ENCODE measurements at regions not wholly inside any gene's neighbourhood (a gene's known extent, or its start where the extent isn't known, plus 50 kb on each side); places are given as distances from the start of the nearest gene placed in this dataset.
"Not testable (repeated sequence)": the region's sequence is repeated elsewhere in the genome, so short reads cannot be mapped to it uniquely, and the experiment has no call there.

GRCh38 chr2:106004851-106005250 is 189.2 kb downstream of the UXS1 start:
- H3K27ac ChIP-seq = no peak overlapping the region
- H3K9ac ChIP-seq = no peak overlapping the region
- TF ChIP-seq CTCF (conservative IDR thresholded peaks at IDR 0.05; ENCODE audit: low read depth, low read length) = no peak
- no peaks in the 10 kb centered on the region for H3K36me3 ChIP-seq (ENCODE audit: insufficient read depth)
- H3K4me3 ChIP-seq (IDR thresholded peaks at IDR 0.05; ENCODE audit: insufficient read depth, low read depth, low read length) = no peak overlapping the region
- no peaks in the 10 kb centered on the region for H4K20me1 ChIP-seq (ENCODE audit: insufficient read depth)
- no peak overlapping the region for H2AFZ ChIP-seq (ENCODE audit: low read depth)
- H3K4me2 ChIP-seq = no peak overlapping the region
- no peaks in the 10 kb centered on the region for H3K79me2 ChIP-seq (ENCODE audit: insufficient read depth, low read depth)
- H3K4me1 ChIP-seq (ENCODE audit: low read depth, poor library complexity, severe bottlenecking) = no peaks in the 10 kb centered on the region
- H3K27me3 ChIP-seq (ENCODE audit: insufficient read depth, low read depth) = no peaks in the 10 kb centered on the region

GRCh38 chr2:105999211-105999989 is 194.7 kb downstream of the UXS1 start:
- H3K79me2 ChIP-seq (ENCODE audit: insufficient read depth, low read depth) = no peaks in the 10 kb centered on the region
- H3K27me3 ChIP-seq (ENCODE audit: insufficient read depth, low read depth) = no peaks in the 10 kb centered on the region
- no peak overlapping the region for H3K27ac ChIP-seq
- no peak overlapping the region for H2AFZ ChIP-seq (ENCODE audit: low read depth)
- no peak for TF ChIP-seq CTCF (conservative IDR thresholded peaks at IDR 0.05; ENCODE audit: low read depth, low read length)
- no peaks in the 10 kb centered on the region for H3K36me3 ChIP-seq (ENCODE audit: insufficient read depth)
- no peaks in the 10 kb centered on the region for H3K4me1 ChIP-seq (ENCODE audit: low read depth, poor library complexity, severe bottlenecking)
- no peak overlapping the region for H3K9ac ChIP-seq
- H4K20me1 ChIP-seq (ENCODE audit: insufficient read depth) = no peaks in the 10 kb centered on the region
- H3K4me2 ChIP-seq = no peak overlapping the region
- no peak overlapping the region for H3K4me3 ChIP-seq (IDR thresholded peaks at IDR 0.05; ENCODE audit: insufficient read depth, low read depth, low read length)

- Histone ChIP-seq H3K27ac (no peak overlapping the region), H3K9ac (no peak overlapping the region), H3K79me2 (ENCODE audit: insufficient read depth, low read depth) (no peaks in the 10 kb centered on the region), H3K36me3 (ENCODE audit: insufficient read depth) (no peaks in the 10 kb centered on the region), H4K20me1 (ENCODE audit: insufficient read depth) (no peaks in the 10 kb centered on the region), H3K27me3 (ENCODE audit: insufficient read depth, low read depth) (no peaks in the 10 kb centered on the region), H2AFZ (ENCODE audit: low read depth) (no peak overlapping the region), H3K4me2 (no peak overlapping the region), H3K4me3 (IDR thresholded peaks at IDR 0.05; ENCODE audit: insufficient read depth, low read depth, low read length) (no peak overlapping the region), H3K4me1 (ENCODE audit: low read depth, poor library complexity, severe bottlenecking) (no peaks in the 10 kb centered on the region)
- TF ChIP-seq CTCF (conservative IDR thresholded peaks at IDR 0.05; ENCODE audit: low read depth, low read length) = no peak
Measured at GRCh38 chr2:105997711-105998110, 196.4 kb downstream of the UXS1 start.

GRCh38 chr2:105990624-105991023 is 203.5 kb downstream of the UXS1 start:
- H3K27ac ChIP-seq = no peak overlapping the region
- H3K4me2 ChIP-seq = no peak overlapping the region
- no peaks in the 10 kb centered on the region for H3K27me3 ChIP-seq (ENCODE audit: insufficient read depth, low read depth)
- no peak for TF ChIP-seq CTCF (conservative IDR thresholded peaks at IDR 0.05; ENCODE audit: low read depth, low read length)
- no peaks in the 10 kb centered on the region for H3K4me1 ChIP-seq (ENCODE audit: low read depth, poor library complexity, severe bottlenecking)
- no peak overlapping the region for H3K9ac ChIP-seq
- H4K20me1 ChIP-seq (ENCODE audit: insufficient read depth) = no peaks in the 10 kb centered on the region
- no peaks in the 10 kb centered on the region for H3K79me2 ChIP-seq (ENCODE audit: insufficient read depth, low read depth)
- no peaks in the 10 kb centered on the region for H3K36me3 ChIP-seq (ENCODE audit: insufficient read depth)
- H2AFZ ChIP-seq (ENCODE audit: low read depth) = no peak overlapping the region
- no peak overlapping the region for H3K4me3 ChIP-seq (IDR thresholded peaks at IDR 0.05; ENCODE audit: insufficient read depth, low read depth, low read length)

GRCh38 chr2:105989803-105990202 is 204.3 kb downstream of the UXS1 start:
- not testable (repeated sequence) for H3K9ac ChIP-seq; H4K20me1 ChIP-seq (ENCODE audit: insufficient read depth); H3K36me3 ChIP-seq (ENCODE audit: insufficient read depth); H3K79me2 ChIP-seq (ENCODE audit: insufficient read depth, low read depth); H3K27ac ChIP-seq; H2AFZ ChIP-seq (ENCODE audit: low read depth); H3K27me3 ChIP-seq (ENCODE audit: insufficient read depth, low read depth); H3K4me3 ChIP-seq (IDR thresholded peaks at IDR 0.05; ENCODE audit: insufficient read depth, low read depth, low read length); H3K4me1 ChIP-seq (ENCODE audit: low read depth, poor library complexity, severe bottlenecking); H3K4me2 ChIP-seq

Data from KMS-11 (cell line).